Urinary bladder (tissue), 3 donors: ENCODE measurements at regions not wholly inside any gene's neighbourhood (a gene's known extent, or its start where the extent isn't known, plus 50 kb on each side); places are given as distances from the start of the nearest gene placed in this dataset.

Source experiments
- DNase-seq: peaks from one replicate; pipeline ENCODE4 v3.0.0-alpha.2; 2015; ENCODE audit errors: extremely low spot score
- H3K27ac ChIP-seq: one replicate; pipeline ENCODE4 v1.5.1; 2013; ENCODE audit warnings: low read depth, mild to moderate bottlenecking, moderate library complexity
- H3K36me3 ChIP-seq: one replicate; pipeline ENCODE4 v1.6.1; 2013; ENCODE audit warnings: mild to moderate bottlenecking, moderate library complexity; ENCODE audit not compliant: insufficient read depth
- H3K4me1 ChIP-seq: one replicate; pipeline ENCODE4 v1.6.1; 2013; ENCODE audit warnings: mild to moderate bottlenecking, moderate library complexity; ENCODE audit not compliant: insufficient read depth
- H3K4me3 ChIP-seq: one replicate; pipeline ENCODE4 v1.5.1; 2013; ENCODE audit warnings: low read depth, low read length
- WGBS: extraction: QIAGEN DNeasy Blood & Tissue Kit; methylation state at CpG from one replicate; pipeline ENCODE4 v1.1.7; 2013; 5-methylcytosine and 5-hydroxymethylcytosine counted together
- donor health status: healthy with polysubstance abuse.
- donor health status: healthy.

- DNase-seq = no peak
- Histone ChIP-seq H3K27ac (no peak overlapping the region), H3K4me3 (no peak overlapping the region), H3K4me1 (no peaks in the 10 kb centered on the region), H3K36me3 (no peaks in the 10 kb centered on the region)
- WGBS = 96% methylated on average over 2 of the region's 2 CpGs
Observed at GRCh38 chr6:147793871-147794643, 285.6 kb downstream of the SAMD5 start.

GRCh38 chr6:147802459-147802858 is 294.0 kb downstream of the SAMD5 start:
- H3K36me3 ChIP-seq = no peaks in the 10 kb centered on the region
- H3K27ac ChIP-seq = no peak overlapping the region
- no peak for DNase-seq
- no peaks in the 10 kb centered on the region for H3K4me1 ChIP-seq
- no peak overlapping the region for H3K4me3 ChIP-seq
- 78% methylated on average over 4 of the region's 4 CpGs for WGBS

GRCh38 chr6:147805155-147805554 is 296.7 kb downstream of the SAMD5 start:
- H3K4me3 ChIP-seq = no peak overlapping the region
- WGBS = 88% methylated on average over 1 of the region's 1 CpG

GRCh38 chr6:147806697-147807096 is 298.2 kb downstream of the SAMD5 start:
- H3K36me3 ChIP-seq = no peaks in the 10 kb centered on the region
- no peak overlapping the region for H3K27ac ChIP-seq
- no peak for DNase-seq
- WGBS = 100% methylated on average over 1 of the region's 1 CpG
- no peak overlapping the region for H3K4me3 ChIP-seq
- H3K4me1 ChIP-seq = no peaks in the 10 kb centered on the region

More at GRCh38 chr6:147805155-147805554, 296.7 kb downstream of the SAMD5 start:
- Histone ChIP-seq H3K4me1 (no peaks in the 10 kb centered on the region), H3K36me3 (no peaks in the 10 kb centered on the region), H3K27ac (no peak overlapping the region)
- no peak for DNase-seq

GRCh38 chr6:147808640-147809039 is 300.1 kb downstream of the SAMD5 start:
- Histone ChIP-seq H3K4me1 (no peaks in the 10 kb centered on the region), H3K27ac (no peak overlapping the region), H3K36me3 (no peaks in the 10 kb centered on the region), H3K4me3 (no peak overlapping the region)
- 47% methylated on average over 4 of the region's 4 CpGs for WGBS
- no peak for DNase-seq

- no peak for DNase-seq
- 91% methylated on average over 6 of the region's 6 CpGs for WGBS
- Histone ChIP-seq H3K4me1 (no peaks in the 10 kb centered on the region), H3K36me3 (no peaks in the 10 kb centered on the region), H3K4me3 (no peak overlapping the region), H3K27ac (no peak overlapping the region)
Observed at GRCh38 chr6:147811913-147812629, 303.6 kb downstream of the SAMD5 start.

GRCh38 chr6:147817042-147817689 is 308.7 kb downstream of the SAMD5 start:
- H3K36me3 ChIP-seq = no peaks in the 10 kb centered on the region
- no peaks in the 10 kb centered on the region for H3K4me1 ChIP-seq
- 95% methylated on average over 4 of the region's 4 CpGs for WGBS
- DNase-seq = no peak
- no peak overlapping the region for H3K27ac ChIP-seq
- H3K4me3 ChIP-seq = no peak overlapping the region

GRCh38 chr6:147820520-147820919 is 312.0 kb downstream of the SAMD5 start:
- no peak for DNase-seq
- WGBS = 91% methylated on average over 6 of the region's 6 CpGs
- Histone ChIP-seq H3K4me1 (no peaks in the 10 kb centered on the region), H3K4me3 (no peak overlapping the region), H3K27ac (no peak overlapping the region), H3K36me3 (no peaks in the 10 kb centered on the region)

- H3K36me3 ChIP-seq = no peaks in the 10 kb centered on the region
- H3K4me1 ChIP-seq = no peaks in the 10 kb centered on the region
- H3K4me3 ChIP-seq = no peak overlapping the region
- no peak for DNase-seq
- H3K27ac ChIP-seq = no peak overlapping the region
- 73% methylated on average over 14 of the region's 14 CpGs for WGBS
Observed at GRCh38 chr6:147821295-147821897, 312.9 kb downstream of the SAMD5 start.

- DNase-seq = no peak
- H3K36me3 ChIP-seq = no peaks in the 10 kb centered on the region
- H3K4me1 ChIP-seq = no peaks in the 10 kb centered on the region
- H3K27ac ChIP-seq = no peak overlapping the region
- WGBS = 56% methylated on average over 2 of the region's 2 CpGs
- no peak overlapping the region for H3K4me3 ChIP-seq
Observed at GRCh38 chr6:147823936-147824335, 315.4 kb downstream of the SAMD5 start.

- no peaks in the 10 kb centered on the region for H3K4me1 ChIP-seq
- DNase-seq = no peak
- H3K36me3 ChIP-seq = no peaks in the 10 kb centered on the region
- H3K27ac ChIP-seq = no peak overlapping the region
- H3K4me3 ChIP-seq = no peak overlapping the region
- WGBS = 95% methylated on average over 2 of the region's 2 CpGs
Observed at GRCh38 chr6:147825848-147826247, 317.4 kb downstream of the SAMD5 start.

- WGBS = 91% methylated on average over 4 of the region's 4 CpGs
- DNase-seq = no peak
- H3K4me3 ChIP-seq = no peak overlapping the region
- no peaks in the 10 kb centered on the region for H3K36me3 ChIP-seq
- H3K4me1 ChIP-seq = no peaks in the 10 kb centered on the region
- H3K27ac ChIP-seq = no peak overlapping the region
Observed at GRCh38 chr6:147826698-147827097, 318.2 kb downstream of the SAMD5 start.

GRCh38 chr6:147829418-147829817 is 320.9 kb downstream of the SAMD5 start:
- Histone ChIP-seq H3K36me3 (no peaks in the 10 kb centered on the region), H3K4me3 (no peak overlapping the region), H3K4me1 (no peaks in the 10 kb centered on the region), H3K27ac (no peak overlapping the region)
- DNase-seq = no peak
- WGBS = 93% methylated on average over 1 of the region's 1 CpG
